GM12878 (cell line): ENCODE measurements at regions not wholly inside any gene's neighbourhood (a gene's known extent, or its start where the extent isn't known, plus 50 kb on each side); places are given as distances from the start of the nearest gene placed in this dataset.

Experiments used
- ATAC-seq: fragments of 200-7000 bp; cut with Tn5 transposase; 3 replicates; pipeline ENCODE4 v1.9.1; 2020; ENCODE audit warnings: mild to moderate bottlenecking, moderate library complexity
- BruUV-seq: library from RNA; stranded (reverse); fragments of 400-500 nt; replicated peaks from 2 replicates; lab custom pipeline; 2021; lab: Mats Ljungman, UMichigan
- CTCF ChIA-PET: fragments of 300-600 bp; sonication (Branson Sonifier 250); formaldehyde crosslinking; extraction: SDS; loops from one replicate; lab custom pipeline; 2021; ENCODE audit warnings: inconsistent platforms; lab: Yijun Ruan, JAX
- POLR2A ChIA-PET: fragments of 350-600 bp; formaldehyde crosslinking; extraction: SDS; loops from one replicate; lab custom pipeline; 2021; ENCODE audit warnings: inconsistent platforms; lab: Charles Lee
- RAD21 ChIA-PET: fragments of 300-600 bp; sonication (Branson Sonifier 250); formaldehyde crosslinking; loops from one replicate; lab custom pipeline; 2023; ENCODE audit warnings: antibody characterized with exemption; ENCODE audit not compliant: unreplicated experiment; lab: Charles Lee
- SMC1A ChIA-PET: fragments of 300-600 bp; sonication (Branson Sonifier 250); formaldehyde crosslinking; loops from one replicate; lab custom pipeline; 2023; ENCODE audit not compliant: unreplicated experiment, uncharacterized antibody; lab: Charles Lee
- DNase-seq: peaks from one replicate; pipeline ENCODE4 v3.0.0-alpha.2; 2011; ENCODE audit warnings: low read depth, low spot score
- FAIRE-seq: peaks from 3 replicates; lab custom pipeline; 2011; peaks lifted over from hg19 to GRCh38; lab: Jason Lieb, UNC
- H2AFZ ChIP-seq: 2 replicates; pipeline ENCODE4 v1.6.0; 2011; ENCODE audit warnings: low read depth, low read length, control low read depth; ENCODE audit not compliant: control insufficient read depth
- H3K27ac ChIP-seq: 2 replicates; pipeline ENCODE4 v1.5.1; 2011; ENCODE audit warnings: control low read depth; ENCODE audit not compliant: control insufficient read depth, insufficient read depth
- H3K27me3 ChIP-seq, 2 experiments: replicated peaks in 1 of 2; 2 replicates each; pipeline versions ENCODE4 v1.6.0 to v1.6.1; 2011; ENCODE audit warnings: low read length in 1 of 2; ENCODE audit not compliant: control insufficient read depth in 2 of 2, insufficient read depth in 2 of 2
- H3K36me3 ChIP-seq, 2 experiments: 2 replicates each; pipeline ENCODE4 v1.5.1; 2011; ENCODE audit warnings: low read length in 1 of 2; ENCODE audit not compliant: control insufficient read depth in 2 of 2, insufficient read depth in 2 of 2
- H3K4me1 ChIP-seq: 2 replicates; pipeline ENCODE4 v1.6.1; 2011; ENCODE audit warnings: mild to moderate bottlenecking, low read length, moderate library complexity, mixed read lengths; ENCODE audit not compliant: control insufficient read depth, insufficient read depth
- H3K4me2 ChIP-seq: 2 replicates; pipeline ENCODE4 v1.6.0; 2011; ENCODE audit warnings: control low read depth; ENCODE audit not compliant: control insufficient read depth, insufficient read depth
- H3K4me3 ChIP-seq: fragments of 200-600 bp; sonication (generic); 2 replicates; pipeline ENCODE4 v1.5.1; 2016
- H3K79me2 ChIP-seq: 2 replicates; pipeline ENCODE4 v1.6.0; 2011; ENCODE audit warnings: low read length; ENCODE audit not compliant: control insufficient read depth, insufficient read depth
- H3K9ac ChIP-seq: 2 replicates; pipeline ENCODE4 v1.8.0; 2011; ENCODE audit warnings: low read length, control low read depth, mixed read lengths; ENCODE audit not compliant: control insufficient read depth, insufficient read depth
- H3K9me3 ChIP-seq: replicated peaks from 3 replicates; pipeline ENCODE4 v1.5.1; 2011; ENCODE audit warnings: mild to moderate bottlenecking, low read length; ENCODE audit not compliant: control insufficient read depth, insufficient read depth
- H4K20me1 ChIP-seq: 2 replicates; pipeline ENCODE4 v1.6.0; 2011; ENCODE audit not compliant: control insufficient read depth, insufficient read depth
- ATF7 ChIP-seq: fragments of 450-650 bp; IDR thresholded peaks from 2 replicates; pipeline ENCODE4 v1.6.1; 2016; ENCODE audit warnings: low read depth, mild to moderate bottlenecking
- BRCA1 ChIP-seq: IDR thresholded peaks from 2 replicates; pipeline ENCODE4 v1.6.1; 2011; ENCODE audit warnings: low read depth, low read length, improper control_type of control experiment
- EZH2 ChIP-seq: IDR thresholded peaks from 2 replicates; pipeline ENCODE4 v1.6.1; 2012; ENCODE audit warnings: low read depth, mild to moderate bottlenecking, control low read depth, inconsistent platforms, low read length, borderline replicate concordance; ENCODE audit not compliant: control insufficient read depth
- GATAD2B ChIP-seq: fragments of 450-650 bp; conservative IDR thresholded peaks from 2 replicates; pipeline ENCODE4 v1.6.1; 2017; ENCODE audit warnings: low read depth, mild to moderate bottlenecking, moderate library complexity
- IKZF1 ChIP-seq: fragments of 450-650 bp; conservative IDR thresholded peaks from 2 replicates; pipeline ENCODE4 v1.6.1; 2017; ENCODE audit warnings: antibody characterized with exemption, mild to moderate bottlenecking
- PML ChIP-seq: IDR thresholded peaks from 2 replicates; pipeline ENCODE4 v1.6.1; 2012; ENCODE audit warnings: low read length, inconsistent platforms
- SIX5 ChIP-seq: IDR thresholded peaks from 2 replicates; pipeline ENCODE4 v1.6.1; 2011; ENCODE audit warnings: mild to moderate bottlenecking, low read depth, low read length, moderate library complexity; ENCODE audit not compliant: severe bottlenecking
- SREBF2 ChIP-seq: IDR thresholded peaks from 2 replicates; pipeline ENCODE4 v1.6.1; 2012; ENCODE audit warnings: mild to moderate bottlenecking, low read length
- WGBS: methylation state at CpG from one replicate; pipeline ENCODE4 v1.1.6; 2016; ENCODE audit warnings: low lambda C conversion rate; ENCODE audit not compliant: insufficient replicate concordance, insufficient coverage; ENCODE audit errors: missing lambda C conversion rate; 5-methylcytosine and 5-hydroxymethylcytosine counted together
- in situ Hi-C: fragments of 300-500 bp; cut with MboI; formaldehyde crosslinking; loops from 9 replicates; pipeline ENCODE4 v1.14.3; 2018; ENCODE audit warnings: mixed read lengths
- intact Hi-C: fragments of 100-400 bp; cut with micrococcal nuclease; formaldehyde crosslinking; loops from one replicate; pipeline ENCODE4 v1.14.2; 2022; ENCODE audit not compliant: unreplicated experiment
- TF ChIP-seq, protein P1 (sequence below): IDR thresholded peaks from 2 replicates; pipeline ENCODE4 v1.6.1; 2011; ENCODE audit warnings: low read depth, low read length, improper control_type of control experiment, borderline replicate concordance

DNA sequence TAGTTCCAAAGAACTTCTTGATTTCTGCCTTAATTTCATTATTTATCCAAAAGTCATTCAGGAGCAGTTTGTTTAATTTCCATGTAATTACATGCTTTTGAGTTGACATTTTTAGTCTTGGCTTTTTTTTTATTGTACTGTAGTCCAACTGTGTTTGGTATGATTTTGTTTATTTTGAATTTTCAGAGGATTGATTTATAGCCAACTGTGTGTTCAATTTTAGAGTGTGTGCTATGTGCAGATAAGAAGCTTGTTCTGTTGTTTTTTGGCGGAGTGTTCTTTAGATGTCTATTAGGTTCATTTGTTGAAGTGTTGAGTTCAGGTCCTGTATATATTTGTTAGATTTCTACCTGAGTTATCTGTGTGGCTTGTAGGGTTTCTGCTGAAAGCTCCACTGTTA, 533.6 kb downstream of the TRAM1L1 start:
- BruUV-seq = no TSS peak
- intact Hi-C loops = no loop called here
- H4K20me1 ChIP-seq = no peaks in the 10 kb centered on the region
- CTCF ChIA-PET = no interaction called here
- H3K4me3 ChIP-seq = no peak overlapping the region
- no peaks in the 10 kb centered on the region for H3K36me3 ChIP-seq
- no peak overlapping the region for H2AFZ ChIP-seq
- RAD21 ChIA-PET = no interaction called here
- in situ Hi-C loops = no loop called here
- TF ChIP-seq EZH2 = no peak
- no peak for TF ChIP-seq GATAD2B
- TF ChIP-seq BRCA1 = no peak
- TF ChIP-seq IKZF1 = no peak
- no peak for TF ChIP-seq SIX5
- TF ChIP-seq SREBF2 = no peak
- TF ChIP-seq, protein P1, sequence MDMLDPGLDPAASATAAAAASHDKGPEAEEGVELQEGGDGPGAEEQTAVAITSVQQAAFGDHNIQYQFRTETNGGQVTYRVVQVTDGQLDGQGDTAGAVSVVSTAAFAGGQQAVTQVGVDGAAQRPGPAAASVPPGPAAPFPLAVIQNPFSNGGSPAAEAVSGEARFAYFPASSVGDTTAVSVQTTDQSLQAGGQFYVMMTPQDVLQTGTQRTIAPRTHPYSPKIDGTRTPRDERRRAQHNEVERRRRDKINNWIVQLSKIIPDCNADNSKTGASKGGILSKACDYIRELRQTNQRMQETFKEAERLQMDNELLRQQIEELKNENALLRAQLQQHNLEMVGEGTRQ = no peak
- FAIRE-seq = no peak
- 0% methylated on average over 1 of the region's 1 CpG for WGBS
- no peak for DNase-seq
- H3K79me2 ChIP-seq = no peaks in the 10 kb centered on the region
- no peaks in the 10 kb centered on the region for H3K4me1 ChIP-seq
- H3K27ac ChIP-seq = no peak overlapping the region
- POLR2A ChIA-PET = no interaction called here
- SMC1A ChIA-PET = no interaction called here
- ATAC-seq = no peak
- H3K9me3 ChIP-seq = no peaks in the 10 kb centered on the region
- H3K4me2 ChIP-seq = no peak overlapping the region
- H3K27me3 ChIP-seq = no peaks in the 10 kb centered on the region
- no peak overlapping the region for H3K9ac ChIP-seq

DNA sequence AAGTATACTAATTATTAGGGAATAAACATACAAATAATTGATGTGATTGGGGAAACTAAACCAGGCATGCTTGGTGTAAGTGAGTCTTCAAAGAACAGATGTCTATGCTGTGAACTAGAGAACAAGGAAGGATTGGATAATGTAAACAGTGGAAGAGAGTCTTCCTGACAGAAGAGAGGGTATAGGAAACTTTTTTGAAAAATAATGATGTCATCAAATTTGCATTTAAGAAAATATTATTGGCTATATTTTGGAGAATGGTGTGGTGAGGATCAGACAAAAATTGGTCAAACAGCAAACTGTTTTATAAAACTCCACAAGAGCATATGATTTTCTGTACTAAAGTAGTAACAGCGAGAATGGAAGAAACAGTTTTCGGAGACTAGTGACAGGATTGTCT, 537.7 kb downstream of the TRAM1L1 start:
- RAD21 ChIA-PET = no interaction called here

More for the DNA sequence above, 537.7 kb downstream of the TRAM1L1 start:
- ChIA-PET SMC1A (no interaction called here), CTCF (no interaction called here), POLR2A (no interaction called here)
- H2AFZ ChIP-seq = no peak overlapping the region
- no TSS peak for BruUV-seq
- 0% methylated on average over 2 of the region's 2 CpGs for WGBS
- no peaks in the 10 kb centered on the region for H3K4me1 ChIP-seq
- no peaks in the 10 kb centered on the region for H3K27me3 ChIP-seq
- no peak overlapping the region for H3K27ac ChIP-seq
- H3K4me2 ChIP-seq = no peak overlapping the region
- DNase-seq = no peak
- no peak for FAIRE-seq
- TF ChIP-seq PML (no peak), ATF7 (0 out of 2 replicates have a peak, but pooled peaks have one; percentile 25)
- no peak overlapping the region for H3K9ac ChIP-seq
- intact Hi-C loops (no loop called here), in situ Hi-C loops (no loop called here)
- no peaks in the 10 kb centered on the region for H3K9me3 ChIP-seq
- ATAC-seq = no peak
- H3K4me3 ChIP-seq = no peak overlapping the region
- no peaks in the 10 kb centered on the region for H3K79me2 ChIP-seq
- H3K36me3 ChIP-seq = no peaks in the 10 kb centered on the region
- H4K20me1 ChIP-seq = no peaks in the 10 kb centered on the region
